AG04450 (cell line): ENCODE measurements at regions not wholly inside any gene's neighbourhood (a gene's known extent, or its start where the extent isn't known, plus 50 kb on each side); places are given as distances from the start of the nearest gene placed in this dataset. TPM values are rescaled to one million over a fixed set of nuclear protein-coding genes. Genes with fewer than 3 reads are reported as not detected.

Experiments used
- CTCF ChIA-PET: fragments of 300-600, 350-600 bp; formaldehyde crosslinking; extraction: SDS; loops from one replicate; lab custom pipeline; 2022; ENCODE audit warnings: antibody characterized with exemption, inconsistent platforms; lab: Charles Lee
- POLR2A ChIA-PET: fragments of 350-600 bp; formaldehyde crosslinking; extraction: SDS; loops from one replicate; lab custom pipeline; 2021; ENCODE audit warnings: antibody characterized with exemption, inconsistent platforms; lab: Yijun Ruan, JAX
- DNase-seq: peaks from one replicate; pipeline ENCODE4 v3.0.0-alpha.2; 2011; ENCODE audit warnings: low read depth, low spot score
- H3K27ac ChIP-seq: one replicate; pipeline ENCODE4 v1.5.1; 2012; ENCODE audit warnings: low read depth, low read length, control low read depth
- H3K27me3 ChIP-seq: one replicate; pipeline ENCODE4 v1.6.0; 2012; ENCODE audit warnings: low read length; ENCODE audit not compliant: control insufficient read depth, insufficient read depth
- H3K4me3 ChIP-seq: 2 replicates; pipeline ENCODE4 v1.5.1; 2011; ENCODE audit warnings: mild to moderate bottlenecking, low read depth, low read length, control low read depth
- H3K9me3 ChIP-seq: 2 replicates; pipeline ENCODE4 v1.5.1; 2012; ENCODE audit warnings: low read length; ENCODE audit not compliant: control insufficient read depth, insufficient read depth
- CTCF ChIP-seq: IDR thresholded peaks from 2 replicates; pipeline ENCODE4 v1.5.1; 2011; ENCODE audit warnings: low read depth, low read length, control low read depth, inconsistent platforms
- small RNA-seq: library from RNA; depleted of rRNA; stranded (forward); fragments of <200 nt; gene quantifications from one replicate; pipeline ENCODE3, GENCODE V24; 2012; ENCODE audit warnings: low read depth; ENCODE audit not compliant: insufficient read length

GRCh38 chr15:98597666-98598065 lies 50.7 kb upstream of the IGF1R start:
- Histone ChIP-seq H3K27me3 (peaks cover 8% of the 10 kb centered on the region), H3K27ac (no peak overlapping the region), H3K4me3 (no peak overlapping the region), H3K9me3 (no peaks in the 10 kb centered on the region)
- ChIA-PET POLR2A (no interaction called here), CTCF (interaction anchor here (1.0 kb wide), 1 partner anchor 78 kb away, joined by 4 read pairs; no protein-coding TSS in a partner anchor)
- no peak for DNase-seq
- no peak for TF ChIP-seq CTCF

Small RNA genes in the stretch of these regions (small RNA-seq; reads per million reads assigned to genes)
- not detected for gene AC022523.2
- not detected for gene RF00026
- not detected for gene RNU6-1186P
